Uterus (tissue), 2 donors: ENCODE measurements at regions not wholly inside any gene's neighbourhood (a gene's known extent, or its start where the extent isn't known, plus 50 kb on each side); places are given as distances from the start of the nearest gene placed in this dataset.

Source experiments
- CTCF ChIP-seq, 4 experiments: fragments of 200-600 bp in 2 of 4; fragments of 450-650 bp in 2 of 4; sonication (generic) in 2 of 4; IDR thresholded peaks; one replicate each; pipeline ENCODE4 v1.5.1; 2016 to 2019; ENCODE audit warnings: antibody characterized with exemption in 4 of 4, mild to moderate bottlenecking in 2 of 4, moderate library complexity in 1 of 4
- POLR2A ChIP-seq, 2 donors: fragments of 450-650 bp; IDR thresholded peaks; one replicate each; pipeline ENCODE4 v1.6.1; 2016; ENCODE audit warnings: antibody characterized with exemption in 2 of 2, mild to moderate bottlenecking in 1 of 2, moderate library complexity in 1 of 2

- TF ChIP-seq CTCF (IDR thresholded peaks at IDR 0.05) (no peak), POLR2A (IDR thresholded peaks at IDR 0.05) (no peak)
These were observed 250.8 kb upstream of the KLF4 start for GRCh38 chr9:107740088-107740980.
